ENCODE measurements at regions not wholly inside any gene's neighbourhood (a gene's known extent, or its start where the extent isn't known, plus 50 kb on each side); places are given as distances from the start of the nearest gene placed in this dataset.

DNA sequence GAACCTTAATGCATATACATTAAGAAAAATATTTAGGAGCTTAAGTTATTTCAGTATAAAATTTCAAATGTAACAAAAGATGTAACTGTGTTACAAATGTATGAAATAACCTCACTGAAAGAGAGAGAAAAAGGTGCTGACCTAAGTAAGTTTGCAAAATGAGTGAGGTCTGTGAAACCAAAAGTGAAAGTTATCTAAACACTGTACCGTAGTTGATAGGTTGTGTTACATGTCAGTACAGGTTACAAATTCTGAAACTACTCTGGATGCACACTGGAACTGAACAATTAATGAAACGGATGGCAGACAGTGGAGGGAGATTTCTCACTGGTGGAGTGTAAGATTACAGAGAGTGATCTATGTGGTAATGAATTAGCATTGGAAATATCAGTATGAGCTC, 420.7 kb downstream of the ZNF385D start:
- TF ChIP-seq, protein P1, sequence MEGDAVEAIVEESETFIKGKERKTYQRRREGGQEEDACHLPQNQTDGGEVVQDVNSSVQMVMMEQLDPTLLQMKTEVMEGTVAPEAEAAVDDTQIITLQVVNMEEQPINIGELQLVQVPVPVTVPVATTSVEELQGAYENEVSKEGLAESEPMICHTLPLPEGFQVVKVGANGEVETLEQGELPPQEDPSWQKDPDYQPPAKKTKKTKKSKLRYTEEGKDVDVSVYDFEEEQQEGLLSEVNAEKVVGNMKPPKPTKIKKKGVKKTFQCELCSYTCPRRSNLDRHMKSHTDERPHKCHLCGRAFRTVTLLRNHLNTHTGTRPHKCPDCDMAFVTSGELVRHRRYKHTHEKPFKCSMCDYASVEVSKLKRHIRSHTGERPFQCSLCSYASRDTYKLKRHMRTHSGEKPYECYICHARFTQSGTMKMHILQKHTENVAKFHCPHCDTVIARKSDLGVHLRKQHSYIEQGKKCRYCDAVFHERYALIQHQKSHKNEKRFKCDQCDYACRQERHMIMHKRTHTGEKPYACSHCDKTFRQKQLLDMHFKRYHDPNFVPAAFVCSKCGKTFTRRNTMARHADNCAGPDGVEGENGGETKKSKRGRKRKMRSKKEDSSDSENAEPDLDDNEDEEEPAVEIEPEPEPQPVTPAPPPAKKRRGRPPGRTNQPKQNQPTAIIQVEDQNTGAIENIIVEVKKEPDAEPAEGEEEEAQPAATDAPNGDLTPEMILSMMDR (IDR thresholded peaks at IDR 0.05 in 2 of 3, conservative IDR thresholded peaks at IDR 0.05 in 1 of 3; ENCODE audit: borderline replicate concordance in 1 of 3, insufficient read depth in 1 of 3, low read depth in 2 of 3, low read length in 2 of 3): no peak
- TF ChIP-seq RAD21 (IDR thresholded peaks at IDR 0.05; ENCODE audit: low read depth) (no peak), POLR2A (IDR thresholded peaks at IDR 0.05; ENCODE audit: borderline replicate concordance, extremely low read depth, insufficient read depth, insufficient read length) (no peak), MAX (IDR thresholded peaks at IDR 0.05) (no peak), FOSL1 (IDR thresholded peaks at IDR 0.05; ENCODE audit: low read depth) (no peak), EZH2 (IDR thresholded peaks at IDR 0.05) (no peak), EZH2phosphoT487 (IDR thresholded peaks at IDR 0.05; ENCODE audit: borderline replicate concordance) (no peak), POLR2AphosphoS5 (IDR thresholded peaks at IDR 0.05; ENCODE audit: low read depth, low read length) (no peak), SRF (IDR thresholded peaks at IDR 0.05; ENCODE audit: low read depth) (no peak), EGR1 (IDR thresholded peaks at IDR 0.05; ENCODE audit: low read depth) (no peak), CBX3 (IDR thresholded peaks at IDR 0.05; ENCODE audit: low read depth) (no peak)
- TF ChIP-seq, protein P2, sequence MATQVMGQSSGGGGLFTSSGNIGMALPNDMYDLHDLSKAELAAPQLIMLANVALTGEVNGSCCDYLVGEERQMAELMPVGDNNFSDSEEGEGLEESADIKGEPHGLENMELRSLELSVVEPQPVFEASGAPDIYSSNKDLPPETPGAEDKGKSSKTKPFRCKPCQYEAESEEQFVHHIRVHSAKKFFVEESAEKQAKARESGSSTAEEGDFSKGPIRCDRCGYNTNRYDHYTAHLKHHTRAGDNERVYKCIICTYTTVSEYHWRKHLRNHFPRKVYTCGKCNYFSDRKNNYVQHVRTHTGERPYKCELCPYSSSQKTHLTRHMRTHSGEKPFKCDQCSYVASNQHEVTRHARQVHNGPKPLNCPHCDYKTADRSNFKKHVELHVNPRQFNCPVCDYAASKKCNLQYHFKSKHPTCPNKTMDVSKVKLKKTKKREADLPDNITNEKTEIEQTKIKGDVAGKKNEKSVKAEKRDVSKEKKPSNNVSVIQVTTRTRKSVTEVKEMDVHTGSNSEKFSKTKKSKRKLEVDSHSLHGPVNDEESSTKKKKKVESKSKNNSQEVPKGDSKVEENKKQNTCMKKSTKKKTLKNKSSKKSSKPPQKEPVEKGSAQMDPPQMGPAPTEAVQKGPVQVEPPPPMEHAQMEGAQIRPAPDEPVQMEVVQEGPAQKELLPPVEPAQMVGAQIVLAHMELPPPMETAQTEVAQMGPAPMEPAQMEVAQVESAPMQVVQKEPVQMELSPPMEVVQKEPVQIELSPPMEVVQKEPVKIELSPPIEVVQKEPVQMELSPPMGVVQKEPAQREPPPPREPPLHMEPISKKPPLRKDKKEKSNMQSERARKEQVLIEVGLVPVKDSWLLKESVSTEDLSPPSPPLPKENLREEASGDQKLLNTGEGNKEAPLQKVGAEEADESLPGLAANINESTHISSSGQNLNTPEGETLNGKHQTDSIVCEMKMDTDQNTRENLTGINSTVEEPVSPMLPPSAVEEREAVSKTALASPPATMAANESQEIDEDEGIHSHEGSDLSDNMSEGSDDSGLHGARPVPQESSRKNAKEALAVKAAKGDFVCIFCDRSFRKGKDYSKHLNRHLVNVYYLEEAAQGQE (IDR thresholded peaks at IDR 0.05; ENCODE audit: low read depth): no peak
- TF ChIP-seq, protein P3, sequence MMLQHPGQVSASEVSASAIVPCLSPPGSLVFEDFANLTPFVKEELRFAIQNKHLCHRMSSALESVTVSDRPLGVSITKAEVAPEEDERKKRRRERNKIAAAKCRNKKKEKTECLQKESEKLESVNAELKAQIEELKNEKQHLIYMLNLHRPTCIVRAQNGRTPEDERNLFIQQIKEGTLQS (IDR thresholded peaks at IDR 0.05): no peak

All from HCT116 (cell line).